SJCRH30 (cell line): ENCODE measurements at regions not wholly inside any gene's neighbourhood (a gene's known extent, or its start where the extent isn't known, plus 50 kb on each side); places are given as distances from the start of the nearest gene placed in this dataset.
"Not testable (repeated sequence)": the region's sequence is repeated elsewhere in the genome, so short reads cannot be mapped to it uniquely, and the experiment has no call there.

ENCODE experiments used
- DNase-seq, 2 experiments: peaks; one replicate each; pipeline ENCODE4 v3.0.0-alpha.2; 2015 to 2020
- H3K27ac ChIP-seq: fragments of 250-450 bp; sonication (Bioruptor Pico); 2 replicates; pipeline ENCODE4 v1.5.1; 2020; ENCODE audit warnings: mild to moderate bottlenecking, moderate library complexity
- H3K27me3 ChIP-seq: fragments of 250-450 bp; sonication (Bioruptor Pico); 2 replicates; pipeline ENCODE4 v1.5.1; 2020; ENCODE audit warnings: mild to moderate bottlenecking, moderate library complexity
- H3K36me3 ChIP-seq: fragments of 250-450 bp; sonication (Bioruptor Pico); 2 replicates; pipeline ENCODE4 v1.5.1; 2020; ENCODE audit warnings: mild to moderate bottlenecking, moderate library complexity
- H3K4me1 ChIP-seq: fragments of 250-450 bp; sonication (Bioruptor Pico); 2 replicates; pipeline ENCODE4 v1.5.1; 2020; ENCODE audit warnings: mild to moderate bottlenecking, moderate library complexity
- H3K4me3 ChIP-seq: fragments of 250-450 bp; sonication (Bioruptor Pico); 2 replicates; pipeline ENCODE4 v1.5.1; 2020; ENCODE audit warnings: mild to moderate bottlenecking, moderate library complexity
- H3K9me3 ChIP-seq: fragments of 250-450 bp; sonication (Bioruptor Pico); replicated peaks from 2 replicates; pipeline ENCODE4 v1.5.1; 2020; ENCODE audit warnings: mild to moderate bottlenecking, moderate library complexity

DNA sequence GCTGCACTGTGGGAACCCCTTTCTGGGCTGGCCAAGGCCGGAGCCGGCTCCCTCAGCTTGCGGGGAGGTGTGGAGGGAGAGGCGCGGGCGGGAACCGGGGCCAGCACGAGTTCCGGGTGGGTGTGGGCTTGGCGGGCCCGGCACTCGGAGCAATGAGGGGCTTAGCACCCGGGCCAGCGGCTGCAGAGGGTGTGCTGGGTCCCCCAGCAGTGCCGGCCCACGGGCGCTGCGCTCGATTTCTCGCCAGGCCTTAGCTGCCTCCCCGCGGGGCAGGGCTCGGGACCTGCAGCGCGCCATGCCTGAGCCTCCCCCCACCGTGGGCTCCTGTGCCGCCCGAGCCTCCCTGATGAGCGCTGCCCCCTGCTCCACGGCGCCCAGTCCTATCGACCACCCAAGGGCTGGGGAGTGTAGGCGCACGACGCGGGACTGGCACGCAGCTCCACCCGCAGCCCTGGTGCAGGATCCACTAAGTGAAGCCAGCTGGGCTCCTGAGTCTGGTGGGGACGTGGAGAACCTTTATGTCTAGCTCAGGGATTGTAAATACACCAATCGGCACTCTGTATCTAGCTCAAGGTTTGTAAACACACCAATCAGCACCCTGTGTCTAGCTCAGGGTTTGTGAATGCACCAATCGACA lies 180.8 kb upstream of the OTX2 start:
- not testable (repeated sequence) for H3K27me3 ChIP-seq, H3K4me1 ChIP-seq, H3K27ac ChIP-seq, H3K9me3 ChIP-seq, H3K4me3 ChIP-seq, DNase-seq, H3K36me3 ChIP-seq

DNA sequence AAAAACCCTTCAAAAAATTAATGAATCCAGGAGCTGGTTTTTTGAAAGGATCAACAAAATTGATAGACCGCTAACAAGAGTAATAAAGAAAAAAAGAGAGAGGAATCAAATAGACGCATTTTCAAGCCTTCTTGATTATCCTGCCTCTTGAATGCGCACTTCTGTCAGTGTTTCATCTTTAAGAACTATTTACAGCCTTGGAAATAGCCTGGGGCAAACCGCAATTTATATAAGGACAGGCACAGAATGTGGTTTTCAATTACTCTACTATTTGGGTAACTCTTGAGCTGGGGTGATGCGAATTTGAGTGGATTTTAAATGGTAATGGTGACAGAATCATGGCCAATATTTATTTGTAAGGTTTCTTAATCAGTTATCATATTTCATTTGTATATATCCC lies 179.1 kb upstream of the OTX2 start:
- Histone ChIP-seq H3K36me3 (no peaks in the 10 kb centered on the region), H3K27ac (no peak overlapping the region), H3K4me3 (no peak overlapping the region), H3K4me1 (no peaks in the 10 kb centered on the region; the same call in 1 of the 2 replicates), H3K9me3 (no peaks in the 10 kb centered on the region), H3K27me3 (no peaks in the 10 kb centered on the region)
- peak; percentile 15 to 20 for DNase-seq

DNA sequence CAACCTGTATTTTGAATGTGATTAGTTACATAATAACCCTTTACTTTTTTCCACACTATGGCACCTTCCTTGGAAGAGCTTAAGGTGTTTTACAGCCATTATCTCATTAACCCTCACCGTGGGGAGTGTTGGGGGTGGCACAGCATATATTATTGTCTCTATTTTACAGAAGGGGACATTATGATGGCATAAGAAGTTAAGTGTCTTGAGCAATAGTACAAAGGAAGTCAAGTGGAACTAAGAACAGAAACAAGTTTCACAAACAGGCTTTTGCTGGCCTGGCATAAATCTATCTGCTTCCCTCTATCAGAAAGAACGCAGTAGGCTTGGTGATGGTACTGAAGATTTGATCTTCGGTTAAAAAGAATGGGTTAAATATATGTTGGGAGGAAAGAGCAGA lies 169.7 kb upstream of the OTX2 start:
- no peak overlapping the region for H3K4me3 ChIP-seq
- H3K9me3 ChIP-seq = no peaks in the 10 kb centered on the region
- no peaks in the 10 kb centered on the region for H3K4me1 ChIP-seq
- H3K27ac ChIP-seq = no peak overlapping the region
- no peaks in the 10 kb centered on the region for H3K27me3 ChIP-seq
- H3K36me3 ChIP-seq = no peaks in the 10 kb centered on the region
- no peak for DNase-seq

DNA sequence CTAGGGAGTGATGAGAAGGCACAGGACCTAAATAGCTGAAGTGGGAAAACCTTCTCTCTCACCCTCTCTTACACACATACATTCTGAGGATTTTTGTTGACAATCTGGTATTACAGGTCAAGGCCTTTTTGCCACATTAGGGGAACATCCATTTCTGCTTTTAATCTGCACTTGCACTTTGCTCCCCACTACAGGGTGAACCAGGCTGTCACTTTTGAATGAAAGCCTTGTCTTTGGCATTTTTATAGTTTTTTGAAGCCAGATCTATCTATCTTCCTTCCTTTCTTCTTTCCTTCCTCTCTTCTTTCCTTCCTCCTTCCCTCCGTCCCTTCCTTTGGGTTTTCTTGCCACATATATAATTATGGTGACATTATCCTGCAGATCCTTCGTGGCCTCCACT lies 165.9 kb upstream of the OTX2 start:
- Histone ChIP-seq H3K27me3 (no peaks in the 10 kb centered on the region), H3K9me3 (no peaks in the 10 kb centered on the region), H3K4me1 (no peaks in the 10 kb centered on the region), H3K4me3 (no peak overlapping the region), H3K36me3 (no peaks in the 10 kb centered on the region), H3K27ac (no peak overlapping the region)
- DNase-seq = no peak

DNA sequence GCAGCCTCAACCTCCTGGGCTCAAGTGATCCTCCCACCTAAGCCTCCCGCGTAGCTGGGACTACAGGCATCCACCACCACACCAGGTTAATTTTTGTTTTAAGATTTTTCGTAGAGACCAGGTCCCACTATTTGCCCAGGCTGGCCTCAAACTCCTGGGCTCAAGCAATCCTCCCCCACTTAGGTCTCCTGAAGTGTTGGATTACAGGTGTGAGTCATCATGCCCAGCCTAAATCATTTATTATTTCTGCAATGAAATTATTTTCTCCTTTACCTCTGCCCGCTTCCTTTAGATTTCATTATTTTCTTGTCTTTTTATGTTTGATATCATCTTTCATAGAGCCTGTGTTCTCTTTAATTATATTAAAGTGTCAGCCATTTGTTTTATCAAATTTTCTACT lies 165.2 kb upstream of the OTX2 start:
- H3K4me1 ChIP-seq = no peaks in the 10 kb centered on the region
- no peak for DNase-seq
- no peaks in the 10 kb centered on the region for H3K9me3 ChIP-seq
- no peak overlapping the region for H3K27ac ChIP-seq
- no peak overlapping the region for H3K4me3 ChIP-seq
- H3K27me3 ChIP-seq = no peaks in the 10 kb centered on the region
- H3K36me3 ChIP-seq = no peaks in the 10 kb centered on the region

DNA sequence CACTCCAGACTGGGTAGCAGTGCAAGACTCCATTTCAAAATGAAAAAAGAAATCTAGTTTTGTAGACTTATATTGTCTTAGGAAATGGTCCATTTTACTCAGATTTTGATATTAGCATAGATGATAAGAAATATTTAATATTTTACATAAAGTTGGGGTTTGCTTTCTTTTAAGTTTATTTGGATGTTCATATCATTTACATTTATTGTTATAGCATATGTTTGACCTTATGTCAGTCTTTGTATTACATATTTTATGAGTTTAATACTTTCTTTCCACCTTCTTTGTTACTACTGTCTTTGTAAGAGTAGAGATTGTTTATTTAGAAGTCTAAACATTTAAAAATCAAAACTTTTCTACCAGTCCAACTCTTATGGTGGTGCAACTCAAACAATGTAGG lies 162.7 kb upstream of the OTX2 start:
- H3K36me3 ChIP-seq = no peaks in the 10 kb centered on the region
- no peak overlapping the region for H3K27ac ChIP-seq
- H3K27me3 ChIP-seq = no peaks in the 10 kb centered on the region
- no peaks in the 10 kb centered on the region for H3K4me1 ChIP-seq
- no peak overlapping the region for H3K4me3 ChIP-seq
- no peak for DNase-seq
- H3K9me3 ChIP-seq = no peaks in the 10 kb centered on the region

DNA sequence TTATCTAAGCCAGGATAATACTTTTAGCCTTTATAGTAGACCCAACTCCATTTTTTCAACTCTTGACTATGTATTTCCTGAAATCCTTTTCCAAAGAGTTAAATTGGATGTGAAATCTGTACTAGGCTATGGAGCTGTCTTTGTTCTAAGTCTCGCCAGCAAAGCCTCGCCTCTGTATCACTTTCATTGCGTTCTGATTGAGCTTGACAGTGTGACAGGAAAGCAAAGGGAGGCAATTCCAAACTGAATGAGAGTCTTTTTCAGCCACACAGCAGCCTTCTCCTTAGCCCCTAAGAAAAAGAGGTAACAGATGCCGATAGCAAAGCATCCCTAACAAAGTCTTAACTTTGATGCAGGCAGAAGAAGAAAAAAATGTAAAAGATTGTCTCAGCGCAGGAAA lies 154.6 kb upstream of the OTX2 start:
- no peak for DNase-seq
- peaks cover 4% of the 10 kb centered on the region; the same call in 1 of the 2 replicates for H3K4me1 ChIP-seq

DNA sequence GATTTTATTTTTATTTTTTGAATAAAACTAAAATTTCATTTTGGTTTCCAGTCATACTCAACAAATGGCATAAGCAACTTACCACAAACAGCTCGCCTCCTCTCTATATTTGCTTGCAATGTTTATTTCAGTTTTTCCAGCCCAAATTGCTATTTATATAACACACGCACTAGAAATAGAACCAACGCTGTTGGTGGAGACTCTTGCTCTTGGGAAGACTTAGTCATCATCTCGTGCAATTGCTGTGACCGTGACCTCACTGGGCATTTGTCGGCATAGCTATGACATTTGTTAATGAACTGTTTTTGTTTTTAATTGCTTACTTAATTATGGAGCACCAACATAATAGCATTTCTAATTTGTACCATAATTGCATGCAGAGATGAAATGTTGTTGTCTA lies 153.1 kb upstream of the OTX2 start:
- Histone ChIP-seq H3K36me3 (no peaks in the 10 kb centered on the region), H3K9me3 (no peaks in the 10 kb centered on the region), H3K4me1 (peaks cover 16% of the 10 kb centered on the region), H3K27ac (no peak overlapping the region), H3K27me3 (no peaks in the 10 kb centered on the region), H3K4me3 (no peak overlapping the region)
- no peak for DNase-seq

More for the DNA sequence above, 154.6 kb upstream of the OTX2 start:
- Histone ChIP-seq H3K27ac (no peak overlapping the region), H3K9me3 (no peaks in the 10 kb centered on the region), H3K36me3 (no peaks in the 10 kb centered on the region), H3K4me3 (no peak overlapping the region), H3K27me3 (no peaks in the 10 kb centered on the region)

DNA sequence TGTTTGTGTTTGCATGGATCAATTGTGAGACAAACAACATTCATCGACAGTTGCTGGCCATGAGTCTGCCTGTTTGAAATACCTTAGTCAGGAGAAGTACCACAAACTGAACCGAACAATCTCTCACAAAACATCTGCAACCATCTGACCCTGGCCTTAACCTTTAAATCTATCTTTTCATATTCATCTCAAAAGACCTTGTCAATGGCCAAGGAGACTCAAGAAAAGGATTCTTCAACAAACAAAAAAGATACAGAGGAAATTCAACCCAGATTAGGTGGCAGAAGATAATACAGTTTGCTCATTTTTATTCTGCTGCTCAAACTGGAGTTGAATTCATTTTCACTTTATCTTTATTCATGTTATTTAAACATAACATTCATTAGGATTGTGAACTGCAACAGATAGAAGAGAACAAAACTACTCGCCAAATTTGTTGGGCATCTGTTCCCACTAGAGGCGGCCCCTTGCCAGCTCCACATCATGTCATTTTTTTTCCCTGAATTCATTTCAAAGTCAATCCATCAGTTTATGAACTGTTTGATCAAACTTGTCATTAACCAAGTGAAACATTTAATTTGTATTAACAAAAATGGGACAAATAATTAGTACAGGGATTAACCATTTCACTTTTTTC lies 152.3 kb upstream of the OTX2 start:
- no peaks in the 10 kb centered on the region for H3K27me3 ChIP-seq
- H3K4me1 ChIP-seq = peaks cover 21% of the 10 kb centered on the region
- no peak for DNase-seq

DNA sequence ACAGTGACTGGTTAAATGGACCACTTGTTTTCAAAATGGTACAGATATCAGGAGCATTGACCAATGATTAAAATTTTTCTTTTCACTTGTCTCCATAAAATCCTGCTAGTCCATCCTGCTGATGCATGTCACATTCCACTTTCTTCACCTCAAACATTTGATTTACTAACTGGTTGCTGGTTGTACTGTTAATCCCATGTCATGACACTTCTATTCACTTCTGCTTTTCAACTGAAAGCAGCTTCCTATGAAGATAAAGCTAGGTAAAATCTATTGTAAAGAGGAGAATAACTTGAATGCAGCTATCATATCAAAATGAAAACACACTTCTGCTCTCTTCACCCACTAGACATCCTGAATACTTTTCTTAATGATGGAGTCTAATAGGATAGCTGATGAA lies 149.6 kb upstream of the OTX2 start:
- no peak overlapping the region for H3K4me3 ChIP-seq
- H3K27me3 ChIP-seq = no peaks in the 10 kb centered on the region
- no peaks in the 10 kb centered on the region for H3K9me3 ChIP-seq
- H3K4me1 ChIP-seq = peaks cover 44% of the 10 kb centered on the region
- no peak for DNase-seq
- H3K36me3 ChIP-seq = no peaks in the 10 kb centered on the region
- H3K27ac ChIP-seq = no peak overlapping the region

More for the DNA sequence above, 152.3 kb upstream of the OTX2 start:
- Histone ChIP-seq H3K4me3 (no peak overlapping the region), H3K9me3 (no peaks in the 10 kb centered on the region), H3K27ac (no peak overlapping the region), H3K36me3 (no peaks in the 10 kb centered on the region)

DNA sequence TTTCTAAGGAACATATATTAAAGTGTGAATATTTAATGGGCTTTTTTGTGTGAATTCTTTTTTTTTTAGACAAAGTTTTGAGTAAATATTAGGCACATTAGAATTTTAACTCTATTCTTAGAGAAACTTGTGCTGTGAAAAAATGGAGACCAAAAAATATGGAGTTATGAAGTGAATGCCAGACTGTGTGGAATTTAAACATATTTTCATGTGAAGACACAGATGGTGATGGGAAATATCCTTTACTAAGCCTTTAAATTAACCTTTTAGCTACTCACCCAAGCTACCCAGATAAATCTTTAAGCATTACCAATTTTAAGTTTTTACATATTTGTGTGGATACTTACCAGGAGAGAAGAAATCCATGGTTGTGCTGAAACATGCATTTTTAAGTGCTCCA lies 148.8 kb upstream of the OTX2 start:
- Histone ChIP-seq H3K9me3 (no peaks in the 10 kb centered on the region), H3K27me3 (no peaks in the 10 kb centered on the region), H3K4me1 (peaks cover 52% of the 10 kb centered on the region), H3K27ac (peak overlapping the region; percentile 59), H3K4me3 (no peak overlapping the region), H3K36me3 (no peaks in the 10 kb centered on the region)
- no peak for DNase-seq

DNA sequence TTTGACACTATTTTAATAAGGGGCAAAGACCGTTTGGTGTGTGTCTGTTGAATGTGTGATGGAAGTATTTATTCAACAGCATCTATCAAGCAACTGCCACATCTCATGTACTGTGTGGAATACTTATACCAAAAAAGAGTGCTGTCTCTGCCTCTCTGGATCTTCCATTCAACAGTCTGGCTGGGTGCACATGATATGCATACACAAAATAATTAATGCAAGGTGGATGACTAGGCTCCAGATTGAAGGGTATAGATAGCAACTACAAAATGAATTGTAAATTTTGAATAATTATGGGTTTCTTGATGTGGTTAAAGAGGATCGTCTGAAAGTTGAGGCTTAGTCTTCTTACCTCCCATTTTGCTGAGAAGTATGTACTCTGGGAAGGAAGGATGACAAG lies 145.9 kb upstream of the OTX2 start:
- Histone ChIP-seq H3K4me3 (no peak overlapping the region), H3K27me3 (no peaks in the 10 kb centered on the region), H3K4me1 (peaks cover 60% of the 10 kb centered on the region), H3K36me3 (no peaks in the 10 kb centered on the region), H3K27ac (peak overlapping the region; percentile 50), H3K9me3 (no peaks in the 10 kb centered on the region)
- DNase-seq = no peak

DNA sequence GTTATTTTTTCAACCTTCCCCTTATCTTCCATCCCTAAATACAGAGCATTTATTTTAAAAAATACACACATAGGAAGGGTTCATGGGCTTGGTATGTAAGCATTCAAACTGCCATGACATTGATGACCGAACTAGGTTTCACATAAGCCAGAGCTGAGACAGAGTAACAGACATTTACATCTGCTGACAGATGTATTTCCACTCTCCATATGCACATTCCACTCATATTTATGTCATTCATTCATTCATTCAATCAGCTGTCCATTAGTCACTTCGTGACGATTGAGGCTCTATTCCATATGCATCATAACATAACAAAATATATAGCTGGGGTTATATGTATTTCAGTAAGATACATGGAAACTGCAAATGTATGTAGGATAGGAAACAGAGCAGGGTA lies 145.5 kb upstream of the OTX2 start:
- Histone ChIP-seq H3K9me3 (no peaks in the 10 kb centered on the region), H3K27ac (peak overlapping the region; percentile 50), H3K4me1 (peaks cover 60% of the 10 kb centered on the region), H3K27me3 (no peaks in the 10 kb centered on the region), H3K4me3 (no peak overlapping the region), H3K36me3 (no peaks in the 10 kb centered on the region)
- peak in 1 of 2 experiments; percentile 17 for DNase-seq

DNA sequence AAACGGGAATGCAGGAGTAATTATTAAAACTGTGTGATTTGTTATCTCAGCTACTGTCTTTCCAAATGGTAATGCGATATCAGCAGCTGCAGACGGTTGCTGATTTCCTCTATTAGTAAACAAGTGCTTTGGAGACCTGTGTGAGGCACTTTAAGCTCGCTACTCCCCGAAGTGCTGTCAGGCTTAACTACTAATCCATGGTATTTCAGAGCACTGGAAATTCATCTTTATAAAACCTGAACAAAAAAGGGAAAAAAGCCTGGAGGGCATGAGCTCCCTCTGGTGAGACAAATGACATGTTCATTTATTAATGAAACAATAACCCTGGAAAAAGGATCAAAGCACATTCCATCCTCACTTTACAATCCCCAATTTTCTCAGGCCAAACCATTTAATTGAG lies 143.6 kb upstream of the OTX2 start:
- Histone ChIP-seq H3K27me3 (no peaks in the 10 kb centered on the region), H3K36me3 (no peaks in the 10 kb centered on the region), H3K4me1 (peaks cover 55% of the 10 kb centered on the region), H3K27ac (no peak overlapping the region), H3K4me3 (no peak overlapping the region), H3K9me3 (no peaks in the 10 kb centered on the region)
- DNase-seq = peak; percentile 60 to 73

DNA sequence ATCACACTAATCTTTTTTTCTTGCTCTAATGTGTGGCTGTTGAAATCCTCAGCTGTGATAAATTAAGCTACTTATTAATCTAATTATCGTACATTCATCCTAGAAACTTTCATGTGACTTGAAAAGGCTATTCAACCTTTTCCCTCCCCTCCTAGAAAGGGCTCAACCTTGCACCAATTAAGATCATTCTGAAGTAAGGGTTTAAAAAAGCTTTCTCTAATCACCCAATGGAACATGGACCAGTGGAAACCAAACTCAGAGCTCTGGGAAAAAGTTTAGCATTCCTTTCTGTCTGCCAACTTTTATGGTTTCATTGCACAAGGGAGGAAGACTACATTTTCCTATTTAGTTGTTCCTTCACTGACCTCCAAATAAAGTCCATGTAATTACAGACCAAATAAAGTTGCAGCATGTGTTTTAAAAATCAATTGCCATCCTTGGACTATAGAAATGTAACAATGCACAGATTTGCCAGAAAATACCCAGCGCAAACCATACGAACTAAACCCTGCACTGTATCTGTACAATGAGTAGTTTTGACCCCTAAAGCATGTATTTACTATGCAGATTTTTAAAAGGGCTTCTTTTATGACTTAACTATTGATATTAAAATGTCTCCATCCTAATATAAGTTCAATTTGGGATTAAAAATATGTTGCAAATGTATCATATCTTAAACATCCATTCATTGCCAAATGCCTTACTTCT lies 142.6 kb upstream of the OTX2 start:
- Histone ChIP-seq H3K4me1 (peaks cover 51% of the 10 kb centered on the region), H3K4me3 (no peak overlapping the region), H3K27me3 (no peaks in the 10 kb centered on the region), H3K9me3 (no peaks in the 10 kb centered on the region), H3K36me3 (no peaks in the 10 kb centered on the region), H3K27ac (no peak overlapping the region)
- no peak for DNase-seq
